CD4-positive, alpha-beta T cell treated with Interleukin-4 for 1 hour (primary cell): ENCODE measurements at regions not wholly inside any gene's neighbourhood (a gene's known extent, or its start where the extent isn't known, plus 50 kb on each side); places are given as distances from the start of the nearest gene placed in this dataset.
A peak's percentile ranks its signal among the peaks of the same experiment; 100 is the strongest.

Experiments
- DNase-seq, 2 donors: peaks; one replicate each; pipeline ENCODE4 v3.0.0-alpha.2; 2020 to 2022

- DNase-seq = no peak
Observed at GRCh38 chrX:151476604-151477303, 79.7 kb downstream of the VMA21 start.

- DNase-seq = no peak
Observed at GRCh38 chrX:151478058-151478457, 81.1 kb downstream of the VMA21 start.

DNA sequence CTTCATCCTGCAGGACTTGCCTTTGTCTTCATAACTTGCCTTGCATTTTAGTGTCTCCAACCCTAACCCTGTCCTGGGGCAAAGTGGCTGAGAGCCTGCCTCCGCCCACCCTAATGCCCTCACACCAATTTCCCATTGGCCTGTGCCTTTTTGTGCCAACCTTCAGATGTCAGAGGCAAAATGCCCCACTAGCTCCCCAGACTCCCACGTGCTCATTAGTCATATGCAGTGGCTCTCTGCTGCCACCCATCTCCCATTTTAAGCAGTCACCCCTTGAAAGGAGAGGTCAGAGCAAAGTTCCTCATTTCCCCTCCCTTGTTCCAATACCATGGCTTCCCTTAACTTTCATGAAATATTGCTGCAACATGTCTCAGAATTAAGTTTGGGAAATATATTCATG lies 74.8 kb upstream of the PASD1 start:
- peak; percentile 11 to 12 for DNase-seq

- no peak for DNase-seq
Observed at GRCh38 chrX:151505796-151506195, 57.7 kb upstream of the PASD1 start.

DNA sequence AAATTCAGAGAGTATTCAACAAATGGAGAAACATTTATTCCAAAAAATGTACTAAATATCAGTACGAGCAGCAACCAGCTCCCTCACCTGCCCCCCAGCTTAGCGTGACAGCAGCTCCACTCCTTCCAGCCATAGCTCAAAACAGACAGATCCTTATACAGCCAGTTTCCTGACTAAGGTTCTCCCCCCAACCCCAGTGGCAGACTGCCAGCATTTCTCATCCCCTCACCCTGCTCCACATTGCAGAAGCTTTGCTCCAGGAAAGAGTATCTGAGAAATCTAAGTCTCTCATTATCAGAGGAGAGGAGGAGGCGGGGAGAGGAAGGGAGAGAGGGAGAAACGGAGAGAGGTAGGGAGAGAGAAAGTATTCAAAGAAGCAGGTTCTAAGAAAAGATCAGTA lies 53.3 kb upstream of the PASD1 start:
- no peak for DNase-seq

DNA sequence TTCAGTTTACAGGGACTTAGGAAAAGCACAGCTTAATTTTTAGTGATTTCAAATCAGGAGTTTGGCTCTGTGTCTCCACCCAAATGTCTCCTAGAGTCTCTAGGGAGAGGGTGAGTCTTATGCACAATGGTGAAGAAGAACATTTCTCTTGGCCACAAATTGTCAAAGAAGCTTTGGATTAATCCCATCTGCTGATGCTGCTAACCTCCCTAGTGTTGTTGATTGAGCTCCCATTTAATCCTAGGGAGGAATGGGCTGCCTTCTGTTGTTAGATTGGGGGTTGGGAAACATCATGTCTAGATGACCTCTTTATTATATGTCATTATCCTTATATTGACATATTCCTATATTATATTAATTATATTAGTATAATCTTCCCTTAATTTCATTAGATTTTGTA lies 50.0 kb upstream of the PASD1 start:
- DNase-seq = no peak
